AML-193 (cell line): ENCODE measurements at regions not wholly inside any gene's neighbourhood (a gene's known extent, or its start where the extent isn't known, plus 50 kb on each side); places are given as distances from the start of the nearest gene placed in this dataset.

Experiments used
- DNase-seq, 2 experiments: peaks; one replicate each; lab custom pipeline; 2025; lab: John Stamatoyannopoulos, UW

- peak; percentile 15 to 24 for DNase-seq
Observed at GRCh38 chr15:31977812-31978661, 52.3 kb upstream of the CHRNA7 start.
